OCI-LY1 (cell line): ENCODE measurements at regions not wholly inside any gene's neighbourhood (a gene's known extent, or its start where the extent isn't known, plus 50 kb on each side); places are given as distances from the start of the nearest gene placed in this dataset.

Source experiments
- CTCF ChIP-seq: fragments of 200-600 bp; sonication (generic), shearing (Covaris generic); IDR thresholded peaks from 2 replicates; pipeline ENCODE4 v1.5.1; 2017; ENCODE audit warnings: mild to moderate bottlenecking, antibody characterized with exemption, low read length, moderate library complexity, mixed read lengths
- EZH2 ChIP-seq: fragments of 200-600 bp; sonication (generic), shearing (Covaris generic); IDR thresholded peaks from 2 replicates; pipeline ENCODE4 v1.8.0; 2017; ENCODE audit warnings: borderline replicate concordance, mixed run types, mild to moderate bottlenecking, antibody characterized with exemption, low read length, moderate library complexity, mixed read lengths

- TF ChIP-seq CTCF (no peak), EZH2 (no peak)
These were observed 110.4 kb downstream of the RPL22L1 start for GRCh38 chr3:170759511-170760173.
